Esophagus muscularis mucosa (tissue), 4 donors: ENCODE measurements at regions not wholly inside any gene's neighbourhood (a gene's known extent, or its start where the extent isn't known, plus 50 kb on each side); places are given as distances from the start of the nearest gene placed in this dataset.

Experiments used
- EP300 ChIP-seq: sonication (generic); formaldehyde crosslinking; IDR thresholded peaks from one replicate; pipeline ENCODE4 v1.6.1; 2017; ENCODE audit warnings: antibody characterized with exemption
- POLR2AphosphoS5 ChIP-seq, 2 donors: sonication (generic); formaldehyde crosslinking; IDR thresholded peaks; one replicate each; pipeline ENCODE4 v1.6.1; 2017; ENCODE audit warnings: antibody characterized with exemption in 2 of 2
- TF ChIP-seq, protein P1 (sequence below), 3 experiments: fragments of 200-600 bp in 2 of 3; fragments of 450-650 bp in 1 of 3; sonication (generic) in 2 of 3; IDR thresholded peaks; one replicate each; pipeline ENCODE4 v1.5.1; 2017 to 2019; ENCODE audit warnings: antibody characterized with exemption in 3 of 3, mild to moderate bottlenecking in 2 of 3, moderate library complexity in 1 of 3

- TF ChIP-seq, protein P1, sequence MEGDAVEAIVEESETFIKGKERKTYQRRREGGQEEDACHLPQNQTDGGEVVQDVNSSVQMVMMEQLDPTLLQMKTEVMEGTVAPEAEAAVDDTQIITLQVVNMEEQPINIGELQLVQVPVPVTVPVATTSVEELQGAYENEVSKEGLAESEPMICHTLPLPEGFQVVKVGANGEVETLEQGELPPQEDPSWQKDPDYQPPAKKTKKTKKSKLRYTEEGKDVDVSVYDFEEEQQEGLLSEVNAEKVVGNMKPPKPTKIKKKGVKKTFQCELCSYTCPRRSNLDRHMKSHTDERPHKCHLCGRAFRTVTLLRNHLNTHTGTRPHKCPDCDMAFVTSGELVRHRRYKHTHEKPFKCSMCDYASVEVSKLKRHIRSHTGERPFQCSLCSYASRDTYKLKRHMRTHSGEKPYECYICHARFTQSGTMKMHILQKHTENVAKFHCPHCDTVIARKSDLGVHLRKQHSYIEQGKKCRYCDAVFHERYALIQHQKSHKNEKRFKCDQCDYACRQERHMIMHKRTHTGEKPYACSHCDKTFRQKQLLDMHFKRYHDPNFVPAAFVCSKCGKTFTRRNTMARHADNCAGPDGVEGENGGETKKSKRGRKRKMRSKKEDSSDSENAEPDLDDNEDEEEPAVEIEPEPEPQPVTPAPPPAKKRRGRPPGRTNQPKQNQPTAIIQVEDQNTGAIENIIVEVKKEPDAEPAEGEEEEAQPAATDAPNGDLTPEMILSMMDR (IDR thresholded peaks at IDR 0.05): no peak
- TF ChIP-seq POLR2AphosphoS5 (IDR thresholded peaks at IDR 0.05): no peak
- no peak for TF ChIP-seq EP300
Measured at GRCh38 chr10:2487921-2488320, 579.4 kb upstream of the PFKP start.
